B cell (primary cell): ENCODE measurements at regions not wholly inside any gene's neighbourhood (a gene's known extent, or its start where the extent isn't known, plus 50 kb on each side); places are given as distances from the start of the nearest gene placed in this dataset.

ENCODE experiments used
- ATAC-seq: fragments of 200-7000 bp; cut with Tn5 transposase; one replicate; pipeline ENCODE4 v1.10.0; 2021; ENCODE audit warnings: low read depth, mild to moderate bottlenecking, moderate number of reproducible peaks, moderate library complexity
- CTCF ChIA-PET: fragments of 350-600 bp; sonication (Branson Sonifier 250); formaldehyde crosslinking; loops from one replicate; lab custom pipeline; 2021; ENCODE audit warnings: antibody characterized with exemption, inconsistent platforms; lab: Charles Lee
- POLR2A ChIA-PET: fragments of 350-600 bp; sonication (Branson Sonifier 250); formaldehyde crosslinking; loops from one replicate; lab custom pipeline; 2021; ENCODE audit warnings: antibody characterized with exemption; lab: Charles Lee
- DNase-seq: peaks from one replicate; pipeline ENCODE4 v3.0.0; 2013
- H2AFZ ChIP-seq: 2 replicates; pipeline ENCODE4 v1.6.1; 2012; ENCODE audit warnings: mild to moderate bottlenecking, low read depth, low read length; ENCODE audit not compliant: insufficient read depth, poor library complexity, severe bottlenecking
- H3K27ac ChIP-seq, 2 donors: 1 replicate in 1 of 2; 2 replicates in 1 of 2; pipeline ENCODE4 v1.5.1; 2012 to 2013; ENCODE audit warnings: low read length in 2 of 2, mild to moderate bottlenecking in 2 of 2, moderate library complexity in 1 of 2
- H3K27me3 ChIP-seq, 4 experiments: fragments of 200-600 bp in 1 of 4; sonication (generic) in 1 of 4; replicated peaks in 1 of 4; 1 replicate in 2 of 4; 2 replicates in 2 of 4; pipeline versions ENCODE4 v1.6.1 to v1.7.0; 2013 to 2016; ENCODE audit warnings: low read length in 3 of 4, mild to moderate bottlenecking in 2 of 4, mixed read lengths in 1 of 4, moderate library complexity in 1 of 4; ENCODE audit not compliant: insufficient read depth in 4 of 4, control insufficient read depth in 3 of 4; ENCODE audit errors: control extremely low read depth in 1 of 4
- H3K36me3 ChIP-seq, 2 experiments: replicated peaks in 1 of 2; 1 replicate in 1 of 2; 2 replicates in 1 of 2; pipeline versions ENCODE4 v1.6.1 to v1.7.1; 2013; ENCODE audit warnings: low read length in 1 of 2; ENCODE audit not compliant: insufficient read depth in 2 of 2, control insufficient read depth in 1 of 2; ENCODE audit errors: control extremely low read depth in 1 of 2, extremely low read depth in 1 of 2
- H3K4me1 ChIP-seq, 2 donors: fragments of 200-600 bp in 1 of 2; sonication (generic) in 1 of 2; 1 replicate in 1 of 2; 2 replicates in 1 of 2; pipeline versions ENCODE4 v1.5.1 to v1.6.1; 2013 to 2017; ENCODE audit warnings: low read length in 2 of 2; ENCODE audit not compliant: control insufficient read depth in 2 of 2, insufficient read depth in 2 of 2
- H3K4me2 ChIP-seq: replicated peaks from 2 replicates; pipeline ENCODE3; 2012; ENCODE audit warnings: mild to moderate bottlenecking, low read depth, low read length; ENCODE audit not compliant: poor library complexity, severe bottlenecking
- H3K4me3 ChIP-seq, 5 experiments: fragments of 200-600 bp in 1 of 5; sonication (generic) in 1 of 5; 1 replicate in 3 of 5; 2 replicates in 2 of 5; pipeline versions ENCODE4 v1.5.1 to v1.7.0; 2011 to 2016; ENCODE audit warnings: low read length in 4 of 5, mild to moderate bottlenecking in 4 of 5, low read depth in 2 of 5, control low read depth in 1 of 5, moderate library complexity in 1 of 5; ENCODE audit not compliant: insufficient read depth in 1 of 5; ENCODE audit errors: control extremely low read depth in 1 of 5, extremely low read depth in 1 of 5
- H3K79me2 ChIP-seq: fragments of 200-600 bp; sonication (generic); one replicate; pipeline ENCODE4 v1.6.0; 2016; ENCODE audit warnings: low read length; ENCODE audit not compliant: control insufficient read depth, insufficient read depth
- H3K9ac ChIP-seq: fragments of 200-600 bp; sonication (generic); 2 replicates; pipeline ENCODE4 v1.6.1; 2017; ENCODE audit warnings: mild to moderate bottlenecking, low read length, moderate library complexity
- H3K9me3 ChIP-seq, 3 donors: one replicate each; pipeline versions ENCODE4 v1.6.1 to v1.7.1; 2013; ENCODE audit warnings: low read length in 2 of 3; ENCODE audit not compliant: control insufficient read depth in 2 of 3, insufficient read depth in 1 of 3; ENCODE audit errors: control extremely low read depth in 1 of 3
- H4K20me1 ChIP-seq: 2 replicates; pipeline ENCODE4 v1.6.0; 2012; ENCODE audit warnings: mild to moderate bottlenecking, low read length; ENCODE audit not compliant: insufficient read depth, control insufficient read depth, poor library complexity, severe bottlenecking
- H3K27ac Mint-ChIP-seq: one replicate; pipeline ENCODE4 v1.8.0; 2021; ENCODE audit warnings: mixed read lengths
- H3K27me3 Mint-ChIP-seq: one replicate; pipeline ENCODE4 v1.8.0; 2021; ENCODE audit warnings: mixed read lengths
- H3K4me1 Mint-ChIP-seq: one replicate; pipeline ENCODE4 v1.8.0; 2021; ENCODE audit warnings: mixed read lengths
- H3K4me3 Mint-ChIP-seq: one replicate; pipeline ENCODE4 v1.8.0; 2021; ENCODE audit warnings: mixed read lengths
- H3K9me3 Mint-ChIP-seq: one replicate; pipeline ENCODE4 v1.8.0; 2022; ENCODE audit warnings: mixed read lengths; ENCODE audit not compliant: insufficient read depth
- EZH2 ChIP-seq: IDR thresholded peaks from 2 replicates; pipeline ENCODE4 v1.6.1; 2012; ENCODE audit warnings: borderline replicate concordance, low read depth, mild to moderate bottlenecking, moderate library complexity, low read length; ENCODE audit not compliant: insufficient read depth, poor library complexity, severe bottlenecking
- WGBS: methylation state at CpG from one replicate; pipeline ENCODE4 v1.1.5; 2013; ENCODE audit warnings: missing lambda C conversion rate; ENCODE audit not compliant: insufficient coverage; 5-methylcytosine and 5-hydroxymethylcytosine counted together
- intact Hi-C: fragments of 100-400 bp; cut with micrococcal nuclease; formaldehyde crosslinking; loops from one replicate; pipeline ENCODE4 v1.10.0; 2022
- TF ChIP-seq, protein P1 (sequence below): fragments of 200-600 bp; IDR thresholded peaks from one replicate; pipeline ENCODE4 v1.8.0; 2022; ENCODE audit warnings: antibody characterized with exemption, mild to moderate bottlenecking

DNA sequence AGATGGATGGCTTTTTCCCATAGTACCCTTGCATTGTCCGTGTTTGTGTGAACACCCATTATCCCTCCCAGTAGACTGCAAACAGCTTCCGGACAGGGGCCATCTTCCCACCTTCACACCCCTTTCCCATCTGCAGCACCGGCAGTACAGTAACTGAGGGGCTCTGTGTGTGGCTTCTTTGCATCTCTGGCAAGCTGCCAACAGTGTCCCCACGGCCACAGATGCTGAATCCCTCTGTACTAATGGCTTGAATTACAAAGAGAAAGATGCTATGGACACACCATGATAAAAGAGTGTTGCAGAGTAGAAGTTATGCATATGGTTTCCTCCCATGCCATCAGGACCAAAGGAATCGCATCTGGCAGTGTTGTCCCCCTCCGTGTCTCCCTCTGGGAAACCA is 101.1 kb upstream of the CDYL start:
- Histone ChIP-seq H3K4me3 (no peak overlapping the region), H3K4me1 (no peaks in the 10 kb centered on the region), H3K79me2 (no peaks in the 10 kb centered on the region), H4K20me1 (no peaks in the 10 kb centered on the region), H2AFZ (no peak overlapping the region), H3K9me3 (no peaks in the 10 kb centered on the region), H3K36me3 (no peaks in the 10 kb centered on the region), H3K27ac (no peak overlapping the region), H3K9ac (no peak overlapping the region), H3K27me3 (peaks cover 0 to 3% (median 1%) of the 10 kb centered on the region in 4 experiments), H3K4me2 (no peak overlapping the region)
- 93% methylated on average over 6 of the region's 6 CpGs for WGBS
- Mint-ChIP-seq H3K27ac (no peak overlapping the region), H3K27me3 (peaks cover 16% of the 10 kb centered on the region), H3K4me3 (no peak overlapping the region), H3K9me3 (no peaks in the 10 kb centered on the region), H3K4me1 (no peaks in the 10 kb centered on the region)
- DNase-seq = no peak
- ATAC-seq = no peak
- CTCF ChIA-PET = interaction anchor here (1.6 kb wide), 1 partner anchor 11 kb away, joined by 3 read pairs; no protein-coding TSS in a partner anchor
- no peak for TF ChIP-seq EZH2
- TF ChIP-seq, protein P1, sequence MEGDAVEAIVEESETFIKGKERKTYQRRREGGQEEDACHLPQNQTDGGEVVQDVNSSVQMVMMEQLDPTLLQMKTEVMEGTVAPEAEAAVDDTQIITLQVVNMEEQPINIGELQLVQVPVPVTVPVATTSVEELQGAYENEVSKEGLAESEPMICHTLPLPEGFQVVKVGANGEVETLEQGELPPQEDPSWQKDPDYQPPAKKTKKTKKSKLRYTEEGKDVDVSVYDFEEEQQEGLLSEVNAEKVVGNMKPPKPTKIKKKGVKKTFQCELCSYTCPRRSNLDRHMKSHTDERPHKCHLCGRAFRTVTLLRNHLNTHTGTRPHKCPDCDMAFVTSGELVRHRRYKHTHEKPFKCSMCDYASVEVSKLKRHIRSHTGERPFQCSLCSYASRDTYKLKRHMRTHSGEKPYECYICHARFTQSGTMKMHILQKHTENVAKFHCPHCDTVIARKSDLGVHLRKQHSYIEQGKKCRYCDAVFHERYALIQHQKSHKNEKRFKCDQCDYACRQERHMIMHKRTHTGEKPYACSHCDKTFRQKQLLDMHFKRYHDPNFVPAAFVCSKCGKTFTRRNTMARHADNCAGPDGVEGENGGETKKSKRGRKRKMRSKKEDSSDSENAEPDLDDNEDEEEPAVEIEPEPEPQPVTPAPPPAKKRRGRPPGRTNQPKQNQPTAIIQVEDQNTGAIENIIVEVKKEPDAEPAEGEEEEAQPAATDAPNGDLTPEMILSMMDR = no peak
- POLR2A ChIA-PET = no interaction called here
- intact Hi-C loops = no loop called here

DNA sequence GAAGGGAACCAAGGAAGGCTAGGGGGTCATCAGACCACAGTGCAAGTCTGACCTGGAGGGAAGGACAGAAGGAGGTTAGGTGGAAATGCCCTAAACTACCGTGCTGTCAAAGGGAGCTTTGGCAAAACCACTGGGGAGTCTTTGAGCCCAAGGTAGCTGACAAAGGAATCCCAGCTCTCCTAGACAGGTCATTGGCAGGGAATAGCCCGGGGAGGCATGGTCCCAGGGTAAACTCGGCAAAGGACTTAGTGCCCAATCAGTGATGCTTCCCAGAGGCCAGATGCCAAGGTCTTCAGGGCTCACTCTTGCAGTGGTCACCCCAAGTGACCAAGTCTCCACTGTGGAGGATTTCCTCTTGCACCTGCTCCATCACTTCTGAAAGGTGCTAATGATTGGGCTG is 102.3 kb upstream of the CDYL start:
- ATAC-seq (no peak), DNase-seq (no peak)
- Mint-ChIP-seq H3K27ac (no peak overlapping the region), H3K27me3 (peaks cover 16% of the 10 kb centered on the region), H3K9me3 (no peaks in the 10 kb centered on the region), H3K4me1 (no peaks in the 10 kb centered on the region), H3K4me3 (no peak overlapping the region)
- no peaks in the 10 kb centered on the region for H4K20me1 ChIP-seq
- no peak overlapping the region for H3K9ac ChIP-seq
- H3K36me3 ChIP-seq = no peaks in the 10 kb centered on the region
- no peak for TF ChIP-seq EZH2
- TF ChIP-seq, protein P1 = no peak
- H3K27me3 ChIP-seq = peaks cover 0 to 3% (median 1%) of the 10 kb centered on the region in 4 experiments
- H3K4me2 ChIP-seq = no peak overlapping the region
- WGBS = 70% methylated on average over 3 of the region's 3 CpGs
- H3K4me3 ChIP-seq = no peak overlapping the region
- H3K9me3 ChIP-seq = no peaks in the 10 kb centered on the region
- CTCF ChIA-PET = no interaction called here
- no peaks in the 10 kb centered on the region for H3K4me1 ChIP-seq
- intact Hi-C loops = no loop called here
- H3K79me2 ChIP-seq = no peaks in the 10 kb centered on the region
- H3K27ac ChIP-seq = no peak overlapping the region
- POLR2A ChIA-PET = no interaction called here
- no peak overlapping the region for H2AFZ ChIP-seq
